ENCODE measurements at regions not wholly inside any gene's neighbourhood (a gene's known extent, or its start where the extent isn't known, plus 50 kb on each side); places are given as distances from the start of the nearest gene placed in this dataset.
"Not testable (repeated sequence)": the region's sequence is repeated elsewhere in the genome, so short reads cannot be mapped to it uniquely, and the experiment has no call there.

GRCh38 chr6:10343320-10343719 is 71.6 kb downstream of the TFAP2A start:
- no peak for ATAC-seq (replicated peaks)
- peaks cover 0 to 7% of the 10 kb centered on the region in 2 donors for H3K27me3 Mint-ChIP-seq
- H3K27ac Mint-ChIP-seq = no peak overlapping the region
- H3K36me3 Mint-ChIP-seq (ENCODE audit: insufficient read depth) = no peaks in the 10 kb centered on the region
- no peak overlapping the region for H3K4me3 Mint-ChIP-seq
- peaks cover 0 to 11% of the 10 kb centered on the region in 2 donors for H3K9me3 Mint-ChIP-seq
- no peaks in the 10 kb centered on the region for H3K4me1 Mint-ChIP-seq (ENCODE audit: low read depth in 2 of 2)
- no peak for DNase-seq

GRCh38 chr6:10341605-10342004 is 73.3 kb downstream of the TFAP2A start:
- H3K27me3 Mint-ChIP-seq = peaks cover 0 to 7% of the 10 kb centered on the region in 2 donors
- H3K36me3 Mint-ChIP-seq (ENCODE audit: insufficient read depth) = no peaks in the 10 kb centered on the region
- peaks cover 0 to 3% of the 10 kb centered on the region in 2 donors for H3K9me3 Mint-ChIP-seq
- no peaks in the 10 kb centered on the region for H3K4me1 Mint-ChIP-seq (ENCODE audit: low read depth in 2 of 2)
- DNase-seq (no peak), ATAC-seq (replicated peaks) (no peak)
- H3K4me3 Mint-ChIP-seq = no peak overlapping the region
- no peak overlapping the region for H3K27ac Mint-ChIP-seq

- Mint-ChIP-seq H3K9me3 (peaks cover 0 to 5% of the 10 kb centered on the region in 2 donors), H3K36me3 (ENCODE audit: insufficient read depth) (no peaks in the 10 kb centered on the region), H3K4me1 (ENCODE audit: low read depth in 2 of 2) (no peaks in the 10 kb centered on the region), H3K27me3 (no peaks in the 10 kb centered on the region), H3K4me3 (no peak overlapping the region), H3K27ac (no peak overlapping the region)
- DNase-seq (no peak), ATAC-seq (replicated peaks) (no peak)
Observed at GRCh38 chr6:10338151-10338550, 76.7 kb downstream of the TFAP2A start.

DNA sequence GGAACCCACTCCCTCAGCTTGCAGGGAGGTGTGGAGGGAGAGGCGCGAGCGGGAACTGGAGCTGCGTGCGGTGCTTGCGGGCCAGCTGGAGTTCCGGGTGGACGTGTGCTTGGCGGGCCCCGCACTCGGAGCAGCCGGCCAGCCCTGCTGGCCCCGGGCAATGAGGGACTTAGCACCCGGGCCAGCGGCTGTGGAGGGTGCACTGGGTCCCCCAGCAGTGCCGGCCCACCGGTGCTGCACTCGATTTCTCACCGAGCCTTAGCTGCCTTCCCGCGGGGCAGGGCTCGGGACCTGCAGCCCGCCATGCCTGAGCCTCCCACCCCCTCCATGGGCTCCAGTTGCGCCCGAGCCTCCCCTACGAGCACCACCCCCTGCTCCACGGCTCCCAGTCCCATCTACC is 77.5 kb downstream of the TFAP2A start:
- DNase-seq; H3K27ac Mint-ChIP-seq; H3K36me3 Mint-ChIP-seq (ENCODE audit: insufficient read depth); H3K4me1 Mint-ChIP-seq (ENCODE audit: low read depth in 2 of 2); H3K4me3 Mint-ChIP-seq; H3K9me3 Mint-ChIP-seq; H3K27me3 Mint-ChIP-seq; ATAC-seq (replicated peaks): not testable (repeated sequence)

DNA sequence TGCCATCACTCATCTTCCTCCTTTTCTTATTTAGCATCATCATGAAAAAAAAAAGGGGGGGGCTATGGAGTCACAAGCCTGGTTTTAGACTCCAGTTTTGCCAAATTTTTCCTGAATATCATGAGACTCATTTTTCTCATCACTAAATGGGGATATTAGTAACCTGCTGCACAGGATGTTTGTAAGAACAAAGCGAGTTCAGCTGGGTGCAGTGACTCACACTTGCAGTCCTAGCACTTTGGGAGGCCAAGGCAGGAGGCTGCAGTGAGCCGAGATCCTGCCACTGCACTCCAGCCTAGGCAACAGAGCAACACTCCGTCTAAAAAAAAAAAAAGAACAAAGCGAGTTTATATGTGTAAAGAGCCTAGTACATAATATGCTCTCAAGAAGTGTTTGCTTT is 82.8 kb downstream of the TFAP2A start:
- H3K27ac Mint-ChIP-seq = no peak overlapping the region
- H3K9me3 Mint-ChIP-seq = peaks cover 0 to 5% of the 10 kb centered on the region in 2 donors
- no peaks in the 10 kb centered on the region for H3K36me3 Mint-ChIP-seq (ENCODE audit: insufficient read depth)
- no peaks in the 10 kb centered on the region for H3K27me3 Mint-ChIP-seq
- ATAC-seq (replicated peaks) (no peak), DNase-seq (no peak)
- H3K4me1 Mint-ChIP-seq (ENCODE audit: low read depth in 2 of 2) = no peaks in the 10 kb centered on the region
- H3K4me3 Mint-ChIP-seq = no peak overlapping the region

DNA sequence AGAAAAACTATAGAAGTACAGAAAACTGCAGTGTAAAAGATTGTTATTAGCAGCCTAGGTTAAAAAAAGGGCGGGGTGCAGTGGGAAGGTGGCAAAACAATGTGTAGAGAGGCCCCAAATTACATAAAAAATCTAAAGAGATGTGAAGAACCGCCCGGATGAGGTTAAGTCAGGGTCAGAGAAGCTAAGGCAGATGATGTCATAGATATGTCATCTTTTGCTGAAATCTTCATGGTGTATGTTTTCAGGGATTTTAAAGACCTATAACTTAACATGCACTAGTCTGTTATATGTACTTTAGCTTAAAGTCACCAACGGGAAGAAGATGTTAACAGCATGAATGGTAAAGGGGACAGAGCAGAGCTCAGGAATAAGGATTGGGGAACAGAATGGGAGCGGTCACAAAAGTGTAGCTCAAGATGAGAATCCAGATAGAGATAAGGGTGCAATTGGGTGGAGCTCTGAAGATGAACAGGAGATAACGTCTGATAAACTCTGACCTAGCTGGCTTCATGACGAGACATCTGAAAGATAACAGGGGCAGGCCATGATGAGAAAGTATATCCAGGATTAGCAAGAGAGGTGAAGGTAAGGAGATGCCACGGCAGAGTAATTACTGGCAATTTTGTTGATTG is 83.4 kb downstream of the TFAP2A start:
- peaks cover 0 to under 1% of the 10 kb centered on the region in 2 donors for H3K9me3 Mint-ChIP-seq
- H3K27me3 Mint-ChIP-seq = no peaks in the 10 kb centered on the region
- H3K36me3 Mint-ChIP-seq (ENCODE audit: insufficient read depth) = no peaks in the 10 kb centered on the region
- H3K4me1 Mint-ChIP-seq (ENCODE audit: low read depth in 2 of 2) = no peaks in the 10 kb centered on the region
- H3K27ac Mint-ChIP-seq = no peak overlapping the region
- no peak overlapping the region for H3K4me3 Mint-ChIP-seq
- DNase-seq (no peak), ATAC-seq (replicated peaks) (no peak)

DNA sequence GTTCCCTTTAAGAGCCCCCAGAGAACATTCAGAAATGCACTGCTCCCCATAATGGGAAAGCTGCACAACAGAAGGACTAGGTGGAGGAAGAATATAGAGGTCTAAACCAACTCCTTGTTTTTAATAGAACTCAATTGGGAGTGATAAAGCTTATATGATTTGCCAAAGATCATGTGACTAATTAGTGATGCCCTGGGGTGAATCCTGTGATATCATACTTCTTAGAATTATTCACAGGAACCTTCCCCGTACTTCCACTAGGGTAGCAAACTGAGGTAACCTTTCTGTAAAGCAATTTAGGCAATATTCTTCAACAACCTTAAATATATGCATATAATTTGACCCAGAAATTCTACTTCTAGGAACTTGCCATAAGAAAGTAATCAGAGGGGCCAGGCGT is 84.4 kb downstream of the TFAP2A start:
- Mint-ChIP-seq H3K36me3 (ENCODE audit: insufficient read depth) (no peaks in the 10 kb centered on the region), H3K4me1 (ENCODE audit: low read depth in 2 of 2) (no peaks in the 10 kb centered on the region), H3K27ac (no peak overlapping the region), H3K9me3 (peaks cover 0 to 2% of the 10 kb centered on the region in 2 donors), H3K27me3 (no peaks in the 10 kb centered on the region), H3K4me3 (no peak overlapping the region)
- ATAC-seq (replicated peaks) = no peak
- no peak for DNase-seq

GRCh38 chr6:10323018-10323417 is 91.9 kb downstream of the TFAP2A start:
- ATAC-seq (replicated peaks) = no peak
- Mint-ChIP-seq H3K27ac (no peak overlapping the region), H3K4me3 (no peak overlapping the region), H3K36me3 (ENCODE audit: insufficient read depth) (no peaks in the 10 kb centered on the region), H3K4me1 (ENCODE audit: low read depth in 2 of 2) (no peaks in the 10 kb centered on the region), H3K27me3 (no peaks in the 10 kb centered on the region), H3K9me3 (peaks cover 5 to 6% of the 10 kb centered on the region in 2 donors)
- DNase-seq = no peak

DNA sequence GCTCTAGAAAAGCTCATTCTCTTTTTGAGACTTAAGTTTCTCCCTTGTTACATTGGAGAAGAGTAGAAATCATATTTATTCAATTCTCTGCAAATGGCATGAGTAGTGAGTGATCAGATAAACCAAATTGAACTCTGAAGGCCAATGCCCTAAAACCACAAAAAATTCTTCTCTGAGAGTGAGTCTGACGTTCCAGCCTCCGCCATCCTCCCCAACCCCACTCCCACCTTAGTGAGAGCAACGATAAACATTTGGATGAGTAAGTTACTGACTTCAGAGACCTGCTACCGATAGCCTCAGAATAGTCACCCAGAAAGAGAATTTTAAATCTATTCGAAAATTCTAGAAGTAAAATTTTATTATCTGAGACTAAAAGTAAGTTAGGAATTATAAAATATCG is 94.6 kb downstream of the TFAP2A start:
- H3K36me3 Mint-ChIP-seq (ENCODE audit: insufficient read depth) = no peaks in the 10 kb centered on the region
- no peak overlapping the region for H3K27ac Mint-ChIP-seq
- H3K4me3 Mint-ChIP-seq = no peak overlapping the region
- peaks cover 3 to 6% of the 10 kb centered on the region in 2 donors for H3K9me3 Mint-ChIP-seq
- no peaks in the 10 kb centered on the region for H3K4me1 Mint-ChIP-seq (ENCODE audit: low read depth in 2 of 2)
- DNase-seq = no peak
- no peak for ATAC-seq (replicated peaks)
- no peaks in the 10 kb centered on the region for H3K27me3 Mint-ChIP-seq

- no peak overlapping the region for H3K27ac Mint-ChIP-seq
- H3K36me3 Mint-ChIP-seq (ENCODE audit: insufficient read depth) = no peaks in the 10 kb centered on the region
- no peaks in the 10 kb centered on the region for H3K4me1 Mint-ChIP-seq (ENCODE audit: low read depth in 2 of 2)
- H3K27me3 Mint-ChIP-seq = no peaks in the 10 kb centered on the region
- H3K4me3 Mint-ChIP-seq = no peak overlapping the region
- ATAC-seq (replicated peaks) (no peak), DNase-seq (no peak)
- peaks cover 3 to 6% of the 10 kb centered on the region in 2 donors for H3K9me3 Mint-ChIP-seq
Observed at GRCh38 chr6:10316373-10316721, 98.5 kb downstream of the TFAP2A start.

DNA sequence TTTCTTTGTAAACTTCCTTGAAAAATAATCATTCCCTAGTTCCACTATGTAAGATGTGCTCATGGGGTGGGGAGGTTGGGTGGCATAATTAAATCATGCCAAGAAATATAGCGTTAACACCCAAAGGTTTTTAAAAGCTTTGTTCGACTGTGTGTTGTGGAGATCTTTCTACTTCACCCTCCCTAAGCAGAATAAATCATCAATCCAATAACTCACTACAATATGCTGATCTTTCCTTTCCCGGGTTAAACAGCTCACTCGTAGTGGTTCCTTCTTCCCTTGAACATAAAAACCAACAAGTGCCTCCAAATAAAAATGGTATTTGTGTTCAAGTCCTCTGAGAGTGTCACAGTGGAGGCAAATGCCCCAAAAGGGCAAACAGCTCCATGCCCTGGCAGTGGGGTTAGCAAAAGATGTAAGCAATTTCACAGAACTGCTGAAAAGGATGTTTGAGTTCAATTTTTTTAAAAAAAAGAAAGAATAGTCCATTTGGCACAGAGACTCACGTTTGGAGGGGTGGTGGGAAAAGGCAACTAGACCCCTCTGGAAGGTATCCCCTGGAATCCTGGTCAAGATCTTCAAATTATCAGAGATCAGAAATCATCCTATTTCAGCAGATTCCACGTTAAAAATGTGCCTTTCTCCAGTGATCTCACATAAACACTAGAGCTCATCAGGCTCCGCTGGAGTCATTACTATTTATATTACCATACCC is 99.1 kb downstream of the TFAP2A start:
- Mint-ChIP-seq H3K27ac (no peak overlapping the region), H3K36me3 (ENCODE audit: insufficient read depth) (no peaks in the 10 kb centered on the region), H3K4me3 (no peak overlapping the region), H3K9me3 (peaks cover 3 to 6% of the 10 kb centered on the region in 2 donors), H3K4me1 (ENCODE audit: low read depth in 2 of 2) (no peaks in the 10 kb centered on the region), H3K27me3 (no peaks in the 10 kb centered on the region)
- ATAC-seq (replicated peaks) (no peak), DNase-seq (no peak)

GRCh38 chr6:10315034-10315433 is 99.8 kb downstream of the TFAP2A start:
- no peak overlapping the region for H3K4me3 Mint-ChIP-seq
- H3K27ac Mint-ChIP-seq = no peak overlapping the region
- H3K9me3 Mint-ChIP-seq = peaks cover 3 to 6% of the 10 kb centered on the region in 2 donors
- H3K4me1 Mint-ChIP-seq (ENCODE audit: low read depth in 2 of 2) = no peaks in the 10 kb centered on the region
- DNase-seq (no peak), ATAC-seq (replicated peaks) (no peak)
- no peaks in the 10 kb centered on the region for H3K27me3 Mint-ChIP-seq
- H3K36me3 Mint-ChIP-seq (ENCODE audit: insufficient read depth) = no peaks in the 10 kb centered on the region

GRCh38 chr6:10314163-10314955 is 100.5 kb downstream of the TFAP2A start:
- Mint-ChIP-seq H3K27me3 (no peaks in the 10 kb centered on the region), H3K4me1 (ENCODE audit: low read depth in 2 of 2) (no peaks in the 10 kb centered on the region), H3K9me3 (peaks cover 3 to 6% of the 10 kb centered on the region in 2 donors), H3K27ac (no peak overlapping the region), H3K36me3 (ENCODE audit: insufficient read depth) (no peaks in the 10 kb centered on the region), H3K4me3 (no peak overlapping the region)
- ATAC-seq (replicated peaks) = no peak
- no peak for DNase-seq

DNA sequence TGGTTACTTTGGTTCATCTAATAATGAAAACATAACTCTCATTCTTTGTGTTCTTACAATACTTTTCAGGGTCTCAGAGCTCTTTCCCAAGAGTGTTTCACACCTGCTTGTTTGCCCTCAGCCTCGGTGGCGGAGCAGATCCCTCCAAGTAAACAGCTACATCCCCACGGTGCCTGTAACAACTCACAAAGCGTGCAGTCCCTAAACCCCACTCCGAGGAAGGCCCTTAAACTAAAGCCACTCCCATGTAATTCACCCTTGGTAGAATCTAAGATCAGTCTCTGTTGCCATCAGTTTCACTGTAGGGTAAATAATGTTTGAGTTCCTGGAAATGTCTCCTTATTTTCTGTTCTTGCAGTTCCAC is 101.1 kb downstream of the TFAP2A start:
- H3K4me1 Mint-ChIP-seq (ENCODE audit: low read depth in 2 of 2) = no peaks in the 10 kb centered on the region
- no peaks in the 10 kb centered on the region for H3K36me3 Mint-ChIP-seq (ENCODE audit: insufficient read depth)
- DNase-seq (no peak), ATAC-seq (replicated peaks) (no peak)
- no peak overlapping the region for H3K27ac Mint-ChIP-seq
- H3K4me3 Mint-ChIP-seq = no peak overlapping the region
- peaks cover 1 to 2% of the 10 kb centered on the region in 2 donors for H3K9me3 Mint-ChIP-seq
- H3K27me3 Mint-ChIP-seq = no peaks in the 10 kb centered on the region

All from effector memory CD8-positive, alpha-beta T cell (primary cell).